Middle frontal gyrus (tissue), 1 donor: ENCODE measurements at regions not wholly inside any gene's neighbourhood (a gene's known extent, or its start where the extent isn't known, plus 50 kb on each side); places are given as distances from the start of the nearest gene placed in this dataset.

Experiments used
- DNase-seq: peaks from one replicate; pipeline ENCODE4 v3.0.0-alpha.2; 2015; ENCODE audit warnings: low spot score; ENCODE audit errors: extremely low spot score

DNA sequence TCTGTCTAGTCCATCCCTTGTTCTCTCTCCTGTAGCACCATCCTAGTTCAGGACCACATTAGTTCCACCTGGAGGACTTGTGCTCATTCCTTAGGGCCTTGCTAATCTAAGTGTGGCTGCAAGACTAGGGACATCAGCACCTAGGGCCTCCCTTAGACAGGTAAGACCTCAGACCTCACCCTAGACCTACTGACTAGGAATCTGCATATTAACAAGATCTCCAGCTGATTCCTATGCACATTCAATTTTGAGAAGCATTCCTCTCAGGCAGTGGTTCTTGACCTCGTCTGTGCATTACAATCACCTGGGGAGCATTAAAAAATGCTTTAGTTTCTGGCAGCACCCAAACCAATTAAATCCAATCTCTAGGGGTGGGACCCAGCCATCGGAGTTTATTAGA is 238.4 kb upstream of the RGMA start:
- DNase-seq, result no peak

DNA sequence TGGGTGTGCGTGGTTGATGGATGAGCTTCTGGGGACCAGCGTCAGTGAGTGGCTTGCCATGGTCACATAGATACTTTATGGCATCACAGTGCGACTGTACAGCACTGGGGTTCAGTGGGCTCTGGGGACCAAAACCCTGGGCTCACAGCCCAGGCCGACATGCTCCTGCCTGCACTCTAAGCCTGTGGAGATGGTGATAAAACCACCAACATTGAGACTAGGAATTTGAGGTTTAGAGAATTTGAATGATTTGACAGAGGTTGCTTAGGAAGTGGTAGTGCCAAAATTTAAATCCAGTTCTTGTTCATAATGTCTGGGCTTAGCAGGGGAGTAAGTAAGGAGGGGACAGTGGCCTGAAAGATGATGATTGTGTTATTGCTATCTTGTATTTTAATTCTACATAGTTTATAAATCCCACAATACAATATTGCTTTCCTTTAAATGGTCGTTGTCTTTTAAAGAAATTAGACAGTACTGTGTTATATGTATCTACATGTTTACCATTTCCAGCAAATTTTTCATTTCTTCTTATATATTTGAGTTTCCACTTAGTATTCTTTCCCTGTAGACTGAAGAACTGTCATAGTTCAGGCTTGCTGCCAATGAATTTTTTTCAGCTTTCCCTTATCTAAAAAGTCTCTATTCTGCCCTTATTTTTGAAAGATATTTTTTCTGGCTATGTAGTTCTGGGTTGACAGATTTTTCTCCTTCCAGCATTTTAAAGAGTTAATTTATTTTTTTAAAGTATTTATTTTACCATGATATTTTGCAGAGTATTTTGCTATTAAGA is 235.4 kb upstream of the RGMA start:
- DNase-seq, result no peak

DNA sequence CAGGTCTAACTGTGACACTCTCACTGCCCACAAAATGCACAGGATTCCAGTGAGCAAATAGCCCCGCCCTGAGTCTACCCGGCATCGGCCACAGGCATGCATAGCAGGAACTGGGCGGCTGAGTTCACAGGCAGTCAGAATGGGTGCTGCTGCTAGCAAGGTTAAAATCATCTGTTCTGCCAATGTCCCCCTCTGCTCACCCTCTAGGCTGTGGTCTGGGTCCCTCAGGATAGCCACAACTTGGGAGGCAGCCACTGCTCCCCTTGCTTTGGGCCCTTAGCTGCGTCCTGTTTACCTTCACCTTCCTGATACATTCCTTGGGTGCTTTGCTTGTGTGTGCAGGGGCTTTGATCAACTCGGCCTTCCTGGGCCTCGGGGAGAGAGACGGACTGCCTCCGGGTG is 232.9 kb upstream of the RGMA start:
- DNase-seq, result no peak

DNA sequence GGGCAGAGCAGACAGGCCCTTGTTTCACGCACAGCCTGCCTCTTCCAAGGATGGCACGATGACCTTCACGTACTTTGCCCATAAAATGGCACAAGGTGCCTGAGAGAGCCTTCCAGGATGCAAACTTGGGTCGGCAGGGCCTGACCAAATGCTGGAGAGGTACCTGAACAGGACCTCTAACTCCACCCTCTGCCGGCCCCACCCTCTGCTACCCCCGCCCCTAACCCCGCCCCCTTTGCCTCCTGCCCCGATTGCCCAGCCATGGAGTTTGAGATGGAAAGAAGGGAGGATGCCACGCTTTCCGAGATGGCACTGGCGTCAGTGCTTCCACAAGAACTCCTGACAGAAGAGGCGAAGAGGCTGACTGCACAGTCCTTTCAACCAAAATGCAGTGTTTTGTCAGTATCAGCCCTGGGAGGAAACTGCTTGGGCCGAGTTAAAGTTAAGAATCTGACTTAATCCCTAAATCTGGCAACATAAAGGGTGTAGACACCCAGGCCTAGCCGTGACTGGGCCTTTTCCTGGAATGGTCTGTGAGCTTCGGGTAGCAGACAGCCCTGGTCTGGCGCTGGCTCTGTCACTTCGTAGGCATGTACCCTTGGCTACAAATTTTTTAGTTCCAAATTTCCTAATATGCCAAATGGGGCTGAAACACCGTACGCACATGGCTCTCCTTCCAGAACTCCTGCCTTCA is 230.3 kb upstream of the RGMA start:
- DNase-seq, result no peak

DNA sequence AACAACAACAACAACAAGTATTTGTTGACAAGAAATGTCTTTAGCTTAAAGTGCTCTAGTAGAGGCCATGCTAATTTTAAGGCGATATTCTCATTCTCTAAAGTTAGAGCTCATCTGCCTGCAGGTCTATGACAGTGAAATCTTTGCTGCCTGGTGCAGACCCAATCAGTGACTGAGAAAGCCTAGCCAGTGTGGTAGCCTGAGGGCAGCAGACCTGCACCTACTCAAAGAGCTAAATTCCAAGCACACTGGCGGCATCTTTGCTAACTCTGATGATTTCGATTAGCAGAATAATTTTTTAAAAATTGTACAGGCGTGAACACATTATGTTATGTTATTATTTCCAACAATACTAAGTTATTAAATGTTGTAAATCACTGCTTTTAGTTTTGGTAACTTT is 228.8 kb upstream of the RGMA start:
- no peak for DNase-seq

DNA sequence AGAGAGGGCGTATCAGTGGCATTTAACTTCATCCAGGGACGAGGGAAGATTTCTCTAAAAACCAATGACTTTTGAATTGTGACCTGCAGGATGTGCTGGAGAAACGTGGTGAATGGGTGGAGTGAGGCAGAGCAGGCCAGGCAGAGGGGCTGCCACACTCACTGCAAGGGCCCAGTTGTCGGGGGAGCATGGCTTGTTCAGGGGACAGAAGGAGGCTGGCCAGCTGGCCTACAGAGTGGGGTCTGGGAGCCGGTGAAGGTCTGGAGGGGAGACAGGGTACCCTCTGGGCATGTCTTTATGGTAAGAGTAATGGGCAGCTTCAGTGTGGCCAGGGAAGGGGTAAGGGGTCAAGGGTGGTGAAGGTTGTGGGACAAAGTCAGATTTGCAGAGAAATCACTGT is 225.2 kb upstream of the RGMA start:
- no peak for DNase-seq

DNA sequence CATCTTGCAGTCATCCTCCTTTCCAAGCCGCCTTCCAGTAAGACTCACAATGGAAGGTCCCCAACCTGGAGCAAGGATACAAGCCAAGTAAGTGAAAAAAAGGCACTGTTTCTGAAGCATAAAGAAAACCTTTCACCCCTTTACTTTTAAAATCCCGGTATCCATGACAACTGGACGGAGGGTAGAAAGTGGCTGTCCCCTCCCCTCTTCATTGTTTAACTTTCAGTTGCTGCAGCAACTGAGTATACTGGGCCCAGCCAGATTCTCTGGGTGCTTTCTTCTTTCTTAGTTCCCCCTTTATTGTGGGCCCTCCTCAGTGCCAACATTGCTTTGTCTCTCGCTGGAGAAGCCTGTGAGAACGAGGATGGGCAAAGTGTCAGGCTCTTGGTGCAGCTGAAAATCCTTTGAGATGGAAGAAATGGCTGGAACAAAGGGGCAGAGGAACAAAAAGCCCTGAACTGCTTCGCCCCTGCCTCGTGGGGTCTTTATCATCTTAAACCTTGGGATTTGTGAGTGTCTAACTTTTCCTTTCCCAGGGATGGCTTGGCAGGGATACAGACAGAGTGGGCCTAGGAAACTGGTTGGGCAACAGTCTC is 224.0 kb upstream of the RGMA start:
- DNase-seq, result peak; percentile 49

DNA sequence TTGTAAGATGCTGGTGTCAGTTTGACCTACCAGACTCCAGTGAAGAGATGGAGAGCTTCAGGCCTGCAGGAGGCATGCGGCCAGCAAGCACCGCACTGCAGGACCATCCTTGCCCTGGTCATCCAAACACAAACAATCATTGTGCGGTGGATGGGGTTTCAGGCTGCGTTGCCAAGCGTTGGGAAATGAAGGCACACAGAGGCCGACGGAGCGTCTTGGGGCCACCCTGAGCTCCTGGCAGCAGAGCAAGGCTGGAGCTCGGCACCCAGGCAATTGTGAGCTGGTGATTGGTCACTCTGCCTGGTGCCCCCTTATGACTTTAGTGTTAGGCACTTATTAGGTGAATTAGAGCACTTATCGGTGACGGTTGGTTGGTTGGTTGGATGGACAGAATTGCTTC is 222.6 kb upstream of the RGMA start:
- no peak for DNase-seq

DNA sequence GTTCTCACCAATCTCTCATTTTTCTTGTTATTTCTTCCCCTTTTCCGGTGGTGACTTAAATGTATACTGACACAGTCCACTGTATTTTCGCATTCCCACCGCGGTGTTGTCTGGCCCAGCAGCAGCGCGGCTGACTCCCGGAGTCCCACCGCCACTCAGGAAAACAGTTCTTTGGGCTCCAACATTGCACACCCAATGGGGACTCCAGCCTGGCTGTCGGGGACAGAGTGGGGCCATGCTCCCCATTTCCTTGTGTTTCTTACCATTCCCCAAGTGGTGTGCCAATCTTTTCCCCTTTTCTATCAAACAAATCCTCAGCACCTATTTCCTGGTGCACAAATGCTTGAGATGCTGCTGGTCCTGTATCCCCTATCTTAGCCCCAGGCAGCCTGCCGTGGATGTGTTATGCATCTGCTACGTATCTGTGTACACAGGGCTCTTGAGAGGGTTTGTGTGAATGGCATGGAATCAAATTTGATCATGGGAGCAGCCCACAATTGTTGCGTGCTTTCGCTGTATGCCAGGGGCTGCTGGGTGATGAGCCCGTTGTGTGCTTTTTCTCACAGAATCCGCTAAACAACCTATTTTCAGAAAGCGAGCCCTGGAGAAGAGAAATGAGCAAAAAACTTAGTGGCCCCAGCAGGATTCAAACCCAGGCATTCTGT is 219.1 kb upstream of the RGMA start:
- DNase-seq, result no peak

DNA sequence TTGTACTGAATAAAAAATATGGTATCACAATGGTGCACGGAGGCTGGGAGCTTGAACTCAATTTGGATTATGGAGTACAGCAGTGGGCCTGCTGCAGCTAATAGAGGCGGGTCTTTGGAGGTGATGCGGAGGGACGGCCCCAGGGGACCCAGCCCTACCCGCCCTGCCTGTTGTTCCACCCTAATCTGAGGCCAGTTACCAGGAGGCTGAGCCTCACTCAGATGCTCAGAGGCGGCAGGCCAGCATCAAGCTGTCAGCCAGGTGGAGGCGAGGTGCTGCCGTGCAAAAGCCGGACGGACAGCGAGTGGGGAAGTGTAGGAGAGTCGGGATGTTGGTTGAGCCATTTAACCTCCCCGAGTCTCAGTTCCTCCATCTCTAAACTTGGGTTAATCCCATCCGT is 218.5 kb upstream of the RGMA start:
- no peak for DNase-seq

DNA sequence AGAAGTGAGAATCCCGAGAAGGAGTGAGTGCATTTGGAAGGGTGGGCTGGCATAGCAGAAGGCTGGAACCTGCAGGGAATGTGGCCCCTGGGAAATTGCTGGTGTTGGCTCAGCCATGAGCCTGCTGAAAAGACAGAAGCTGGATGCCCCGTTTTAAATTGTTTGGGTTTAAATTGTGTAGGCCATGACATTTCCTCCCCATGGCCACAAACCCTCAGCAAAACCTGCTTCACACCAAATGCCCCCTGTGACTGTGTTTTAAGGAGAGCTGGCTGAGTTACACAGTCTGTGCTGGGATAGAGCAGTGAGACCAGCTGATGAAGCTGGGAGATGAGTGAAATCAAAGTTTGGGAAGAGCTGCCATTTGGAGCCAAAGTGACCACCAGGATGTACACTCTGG is 216.3 kb upstream of the RGMA start:
- DNase-seq, result no peak

DNA sequence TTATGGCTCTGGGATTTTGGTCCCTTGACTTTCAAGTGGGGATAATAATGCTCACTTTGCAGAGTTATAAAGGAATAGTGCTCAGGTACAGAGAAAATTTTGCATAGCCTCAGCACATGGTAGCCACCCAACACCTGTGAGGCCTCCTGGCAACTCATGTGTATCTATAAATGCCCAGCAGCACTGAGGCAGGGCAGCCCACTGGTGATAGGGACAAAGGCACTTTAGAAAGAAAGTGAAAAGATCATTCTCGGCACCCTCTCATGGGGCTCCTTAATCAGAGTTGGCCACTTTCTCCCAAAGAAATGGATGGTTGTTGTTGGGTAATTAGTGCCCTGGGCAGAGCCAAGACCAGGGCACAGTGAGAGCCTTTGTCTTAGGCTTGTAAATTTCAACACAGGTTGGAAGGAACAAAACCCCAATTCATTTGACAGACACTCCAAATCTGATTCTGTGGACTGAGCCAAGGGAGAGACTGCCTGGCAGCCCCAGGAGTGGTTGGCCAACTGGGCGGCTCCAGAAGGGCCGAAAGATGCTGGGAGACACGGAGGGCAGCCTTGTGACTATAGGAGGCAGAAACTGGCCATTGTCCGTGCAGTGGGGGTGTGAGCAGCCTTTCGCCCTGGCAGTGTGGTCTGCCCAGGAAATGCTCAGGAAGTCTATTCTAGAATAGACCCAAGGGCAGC is 213.2 kb upstream of the RGMA start:
- DNase-seq, result no peak

DNA sequence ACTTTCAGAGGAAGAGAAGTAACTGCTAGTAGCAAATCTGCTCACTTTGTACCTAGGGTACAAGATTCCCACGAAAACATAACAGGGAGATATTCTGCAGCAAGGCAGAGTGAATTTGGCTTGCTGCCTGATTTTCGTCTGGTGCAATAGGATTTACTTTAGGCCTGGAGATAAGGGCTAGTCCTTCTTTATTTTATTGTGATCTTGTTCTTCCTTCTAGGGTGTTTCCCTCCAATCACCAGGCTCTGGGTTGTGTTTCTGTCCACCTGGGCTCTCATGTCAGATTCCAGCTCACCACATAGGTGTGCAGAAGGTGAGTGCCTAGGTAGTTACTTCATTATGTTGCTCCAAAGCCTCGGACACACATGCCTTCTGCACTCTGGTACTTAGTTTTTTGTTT is 211.8 kb upstream of the RGMA start:
- DNase-seq, result no peak

DNA sequence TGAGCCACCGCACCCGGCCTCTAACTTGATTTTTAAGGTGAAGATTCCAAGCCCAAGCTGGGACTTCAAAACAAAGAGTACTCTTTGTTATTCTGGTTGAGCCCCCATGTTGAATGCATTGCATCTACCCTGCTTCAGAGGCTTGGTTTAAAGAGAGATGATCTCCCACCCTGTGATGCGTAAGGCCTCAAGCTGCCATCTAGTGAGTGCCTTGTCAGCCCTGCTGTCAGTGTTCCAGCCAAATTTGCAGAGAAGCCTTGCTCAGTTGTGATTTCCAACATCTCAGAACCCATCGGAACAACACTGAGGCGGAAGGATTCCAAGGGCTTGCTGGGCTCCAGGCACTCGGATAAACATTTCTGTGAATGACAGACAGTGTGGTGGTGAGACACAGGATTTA is 210.7 kb upstream of the RGMA start:
- no peak for DNase-seq

DNA sequence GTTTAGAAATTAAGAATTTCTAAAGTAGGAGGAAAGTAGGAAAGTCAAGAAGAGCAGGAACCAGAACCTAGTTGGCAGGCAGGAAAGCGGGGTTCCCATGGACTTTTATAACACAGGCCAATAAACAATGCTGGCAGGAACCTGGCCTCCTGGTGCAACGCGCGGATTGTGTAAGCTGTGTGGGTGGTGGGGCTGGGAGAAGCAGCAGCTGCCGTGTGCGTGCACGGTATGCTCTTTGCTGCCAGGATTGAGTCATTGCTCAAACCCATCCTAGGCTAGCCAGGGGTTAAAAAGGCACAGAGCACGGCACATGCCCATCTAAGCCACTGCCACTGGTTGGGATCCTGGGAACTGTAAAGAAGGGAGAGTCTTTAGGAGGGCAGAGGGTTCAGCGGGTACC is 209.9 kb upstream of the RGMA start:
- DNase-seq, result no peak

DNA sequence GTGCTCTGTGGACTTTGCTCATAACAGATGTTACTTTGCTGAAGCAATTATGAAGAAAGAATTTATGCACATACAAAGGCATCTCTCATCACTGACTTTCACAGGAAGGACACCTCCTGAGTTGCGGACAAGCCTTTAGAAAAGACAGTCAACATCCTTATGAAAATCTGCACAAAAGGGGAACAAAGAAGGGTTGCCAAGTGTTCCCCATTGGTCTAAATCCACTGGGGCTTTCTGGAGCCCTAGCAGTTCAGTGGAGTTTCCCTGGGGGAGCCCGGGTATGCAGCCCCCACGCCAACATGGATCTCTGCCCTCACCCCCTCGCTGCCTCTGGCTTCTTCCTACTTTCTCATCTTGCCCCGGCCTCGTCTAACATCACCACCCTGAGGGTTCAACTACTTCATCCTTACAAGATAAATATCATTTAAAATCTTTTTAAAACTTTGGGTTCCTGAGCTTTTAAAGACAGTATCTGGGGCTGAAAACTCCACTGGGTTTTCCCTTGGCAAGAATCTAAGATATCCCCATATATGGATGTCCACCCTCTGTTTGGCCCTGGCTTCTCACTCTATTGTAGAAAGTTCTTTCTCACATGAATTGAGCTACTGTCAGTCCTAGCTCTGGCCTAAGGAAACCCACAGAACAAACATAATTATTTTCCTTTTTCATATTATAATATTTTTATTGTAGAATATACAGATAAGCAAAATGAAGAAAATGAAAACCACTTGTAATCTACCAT is 207.9 kb upstream of the RGMA start:
- DNase-seq, result no peak

DNA sequence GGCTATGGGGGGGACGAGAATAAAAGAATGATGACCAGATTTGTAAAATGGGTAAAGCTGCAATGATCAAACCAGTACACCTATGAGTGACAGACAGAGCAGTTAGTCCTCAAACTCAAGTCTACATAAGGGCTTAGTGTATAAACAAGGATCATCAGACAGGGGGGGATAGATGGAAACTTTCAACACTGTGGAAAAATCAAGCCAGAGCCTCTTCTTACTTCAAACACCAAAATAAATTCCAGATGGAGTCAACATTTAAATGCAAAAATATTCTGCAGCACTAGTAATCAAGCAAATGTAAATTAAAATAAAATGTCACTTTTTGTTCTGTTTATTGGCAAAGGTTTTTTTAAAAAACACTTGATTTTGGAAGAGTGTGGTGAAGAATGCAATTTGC is 205.9 kb upstream of the RGMA start:
- no peak for DNase-seq

DNA sequence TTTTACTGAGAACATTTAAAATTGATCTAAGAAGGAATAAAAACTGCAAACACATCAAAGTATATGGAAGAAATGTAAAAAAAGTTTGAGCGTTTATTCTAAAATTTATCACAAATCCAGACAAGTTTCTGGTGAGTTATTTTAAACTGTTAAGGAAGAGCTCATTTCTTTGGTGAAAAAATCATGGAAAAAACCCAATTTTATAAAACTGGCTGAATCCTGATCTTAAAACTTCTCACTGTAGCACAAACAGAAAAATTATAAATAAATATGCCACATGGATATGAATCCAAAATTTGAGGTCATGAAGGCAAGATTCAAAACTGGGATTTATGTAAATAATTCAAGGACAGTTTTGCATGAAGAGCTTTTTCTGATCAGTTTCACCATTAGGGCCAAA is 205.1 kb upstream of the RGMA start:
- no peak for DNase-seq

DNA sequence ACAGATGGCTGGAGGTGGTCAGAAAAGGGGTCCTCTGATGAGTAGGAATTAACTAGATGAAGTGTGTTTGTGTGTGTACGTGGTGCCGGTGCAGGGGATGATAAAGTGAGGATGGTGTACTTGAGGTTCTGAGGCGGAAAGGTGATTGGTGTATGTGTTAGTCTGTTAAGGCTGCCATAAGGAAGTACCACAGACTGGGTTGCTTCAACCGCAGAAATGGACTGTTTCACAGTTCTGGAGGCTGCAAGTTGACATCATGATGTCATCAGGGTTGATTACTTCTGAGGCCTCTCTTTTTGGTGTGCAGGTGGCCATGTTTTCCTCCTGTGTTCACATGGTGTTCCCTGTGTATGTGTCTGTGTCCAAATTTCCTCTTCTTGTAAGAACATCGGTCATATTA is 202.4 kb upstream of the RGMA start:
- no peak for DNase-seq

DNA sequence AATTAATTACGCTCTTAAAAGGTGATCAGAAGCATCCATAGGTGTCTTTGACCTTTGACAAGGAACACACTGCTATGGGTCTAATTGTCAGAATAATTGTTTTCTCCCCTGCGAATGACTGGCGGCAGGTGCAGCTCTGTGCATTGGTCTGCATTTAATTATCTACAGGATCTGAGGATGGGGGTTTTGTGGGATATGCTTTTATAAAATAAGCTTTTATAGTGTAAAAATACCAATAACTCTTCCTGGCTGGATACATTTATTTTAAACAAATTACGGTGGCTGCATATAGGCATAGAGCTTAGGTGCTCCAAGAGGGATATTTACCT is 201.6 kb upstream of the RGMA start:
- no peak for DNase-seq

DNA sequence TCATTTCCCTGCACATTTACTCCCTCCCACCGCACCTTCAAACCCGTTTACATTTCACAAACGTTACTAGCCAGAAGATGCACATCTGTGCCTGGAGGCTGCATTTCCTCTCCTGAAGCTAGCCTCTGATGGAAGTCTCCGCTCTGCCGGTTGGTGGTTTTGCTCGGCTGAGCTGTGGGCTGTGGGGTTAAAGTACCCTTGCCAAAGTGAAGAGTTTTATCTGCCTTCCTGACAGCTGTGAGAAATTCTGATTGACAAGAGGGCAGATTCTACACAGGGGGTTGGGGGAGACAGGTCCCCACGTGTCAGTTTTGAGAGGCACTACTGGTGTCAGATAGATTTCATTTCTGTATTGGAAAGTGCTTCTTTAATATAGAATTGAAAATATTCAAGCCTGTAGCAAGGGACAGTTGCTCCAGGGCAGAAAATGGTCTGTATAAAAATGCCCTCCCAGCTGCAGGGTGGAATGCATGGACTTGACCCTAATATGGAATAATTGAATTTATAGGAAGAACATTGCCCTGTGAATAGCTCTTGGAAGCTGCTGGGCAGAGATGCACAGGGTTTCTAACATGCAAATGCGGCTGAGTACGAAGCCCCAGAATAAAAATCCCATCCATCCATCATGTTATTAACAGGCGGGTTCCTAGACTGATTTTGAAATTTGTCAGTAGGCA is 201.1 kb upstream of the RGMA start:
- no peak for DNase-seq
